PC-9 (cell line): ENCODE measurements at regions not wholly inside any gene's neighbourhood (a gene's known extent, or its start where the extent isn't known, plus 50 kb on each side); places are given as distances from the start of the nearest gene placed in this dataset.
"Not testable (repeated sequence)": the region's sequence is repeated elsewhere in the genome, so short reads cannot be mapped to it uniquely, and the experiment has no call there.

Experiments
- BruUV-seq: library from RNA; stranded (reverse); fragments of 400-500 nt; replicated peaks from 2 replicates; lab custom pipeline; 2021; lab: Mats Ljungman, UMichigan
- CTCF ChIA-PET: fragments of 300-600 bp; sonication (Branson Sonifier 250); formaldehyde crosslinking; loops from one replicate; lab custom pipeline; 2022; ENCODE audit warnings: antibody characterized with exemption; lab: Charles Lee
- POLR2A ChIA-PET: fragments of 300-600 bp; sonication (Branson Sonifier 250); formaldehyde crosslinking; loops from one replicate; lab custom pipeline; 2022; ENCODE audit warnings: antibody characterized with exemption; ENCODE audit not compliant: unreplicated experiment; lab: Charles Lee
- DNase-seq, 2 experiments: peaks; one replicate each; pipeline versions ENCODE4 v3.0.0 to v3.0.0-alpha.2; 2015 to 2022; ENCODE audit warnings: mixed read lengths in 1 of 2
- H2AFZ ChIP-seq: fragments of 200-600 bp; sonication (generic); 2 replicates; pipeline ENCODE4 v1.8.1; 2017; ENCODE audit warnings: antibody characterized with exemption
- H3F3A ChIP-seq: fragments of 200-600 bp; sonication (generic); 2 replicates; pipeline ENCODE4 v1.8.1; 2017; ENCODE audit warnings: antibody characterized with exemption, mild to moderate bottlenecking, low read depth; ENCODE audit not compliant: insufficient read depth
- H3K27ac ChIP-seq: fragments of 200-600 bp; sonication (generic); 2 replicates; pipeline ENCODE4 v1.6.1; 2016; ENCODE audit warnings: mixed run types
- H3K27me3 ChIP-seq: fragments of 200-600 bp; sonication (generic); 2 replicates; pipeline ENCODE4 v1.6.1; 2016; ENCODE audit warnings: low read depth, mixed run types; ENCODE audit not compliant: insufficient read depth
- H3K36me3 ChIP-seq: fragments of 200-600 bp; sonication (generic); 2 replicates; pipeline ENCODE4 v1.6.1; 2016; ENCODE audit warnings: low read depth, mixed run types
- H3K4me1 ChIP-seq: fragments of 200-600 bp; sonication (generic); replicated peaks from 2 replicates; pipeline ENCODE4 v1.6.1; 2016; ENCODE audit warnings: mixed run types; ENCODE audit not compliant: insufficient read depth
- H3K4me2 ChIP-seq: fragments of 200-600 bp; sonication (generic); 2 replicates; pipeline ENCODE4 v1.6.1; 2017; ENCODE audit warnings: mixed run types
- H3K4me3 ChIP-seq: fragments of 200-600 bp; sonication (generic); 2 replicates; pipeline ENCODE4 v1.6.1; 2016; ENCODE audit warnings: mixed run types
- H3K79me2 ChIP-seq: fragments of 200-600 bp; sonication (generic); 2 replicates; pipeline ENCODE4 v1.6.1; 2017; ENCODE audit warnings: low read depth, mixed run types
- H3K9me2 ChIP-seq: fragments of 200-600 bp; sonication (generic); 2 replicates; pipeline ENCODE4 v1.8.1; 2017; ENCODE audit warnings: mild to moderate bottlenecking; ENCODE audit not compliant: insufficient read depth
- H3K9me3 ChIP-seq: fragments of 200-600 bp; sonication (generic); 2 replicates; pipeline ENCODE4 v1.8.1; 2016; ENCODE audit warnings: low read depth; ENCODE audit not compliant: insufficient read depth
- H4K20me1 ChIP-seq: fragments of 200-600 bp; sonication (generic); 2 replicates; pipeline ENCODE4 v1.8.1; 2017; ENCODE audit not compliant: insufficient read depth
- CTCF ChIP-seq: fragments of 200-600 bp; sonication (generic); conservative IDR thresholded peaks from 2 replicates; pipeline ENCODE4 v1.6.1; 2017; ENCODE audit warnings: mixed run types, antibody characterized with exemption, mild to moderate bottlenecking, moderate library complexity
- EZH2 ChIP-seq: fragments of 200-600 bp; sonication (generic); IDR thresholded peaks from 2 replicates; pipeline ENCODE4 v1.8.0; 2017; ENCODE audit warnings: antibody characterized with exemption, low read depth
- intact Hi-C: fragments of 100-400 bp; cut with micrococcal nuclease; formaldehyde crosslinking; loops from one replicate; pipeline ENCODE4 v1.10.0; 2022; ENCODE audit not compliant: unreplicated experiment

- H3K79me2 ChIP-seq, H2AFZ ChIP-seq, intact Hi-C loops, H3K4me3 ChIP-seq, H3K4me1 ChIP-seq, BruUV-seq, H4K20me1 ChIP-seq, H3K4me2 ChIP-seq, POLR2A ChIA-PET, H3F3A ChIP-seq, H3K9me3 ChIP-seq, H3K27ac ChIP-seq, DNase-seq, H3K9me2 ChIP-seq, H3K36me3 ChIP-seq, CTCF ChIA-PET, H3K27me3 ChIP-seq: not testable (repeated sequence)
Observed at GRCh38 chr2:111610035-111610434, 274.0 kb downstream of the ANAPC1 start.

DNA sequence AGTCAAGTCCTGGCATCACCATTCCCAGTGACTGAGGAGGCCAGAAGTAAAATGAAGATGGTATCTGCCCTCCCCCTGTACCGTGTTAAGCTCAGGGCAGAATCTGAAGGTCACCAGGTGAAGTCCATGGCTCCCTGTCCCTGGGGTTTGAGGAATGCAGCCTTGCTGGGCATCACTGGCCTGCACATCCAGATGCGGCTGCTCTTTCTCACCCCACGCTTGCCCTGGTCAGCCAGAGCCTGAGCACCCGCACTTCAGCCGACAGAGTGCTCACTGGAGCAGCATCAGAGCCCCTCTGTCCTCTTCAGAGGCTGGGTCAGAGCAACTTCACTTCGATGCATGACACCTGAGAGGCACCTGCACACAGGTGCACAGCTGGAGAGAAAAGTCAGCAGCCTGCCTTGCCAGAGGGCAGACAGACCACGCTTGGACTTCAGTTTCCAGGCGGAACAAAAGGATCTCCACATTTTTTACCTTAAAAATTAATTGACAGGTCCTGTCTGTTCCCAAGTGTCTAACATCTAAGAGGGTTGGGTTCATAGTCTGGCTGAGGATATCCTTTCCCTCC is 267.3 kb downstream of the ANAPC1 start:
- peaks cover 36% of the 10 kb centered on the region for H3K4me1 ChIP-seq
- no peaks in the 10 kb centered on the region for H3K9me2 ChIP-seq
- TF ChIP-seq CTCF: no peak
- no peak for TF ChIP-seq EZH2
- intact Hi-C loops: loop anchor here (2.0 kb wide), 1 partner anchor 42 kb away; no protein-coding TSS in a partner anchor
- DNase-seq: no peak
- BruUV-seq: no TSS peak
- H3K4me2 ChIP-seq: peak overlapping the region; percentile 51
- H2AFZ ChIP-seq: no peak overlapping the region
- H3K4me3 ChIP-seq: no peak overlapping the region
- POLR2A ChIA-PET: no interaction called here
- H3K36me3 ChIP-seq: no peaks in the 10 kb centered on the region
- CTCF ChIA-PET: no interaction called here
- H3K79me2 ChIP-seq: no peaks in the 10 kb centered on the region
- peak overlapping the region; percentile 84 for H3K27ac ChIP-seq
- H3K27me3 ChIP-seq: no peaks in the 10 kb centered on the region
- no peaks in the 10 kb centered on the region for H3K9me3 ChIP-seq
- no peaks in the 10 kb centered on the region for H4K20me1 ChIP-seq
- peaks cover 17% of the 10 kb centered on the region for H3F3A ChIP-seq

- Histone ChIP-seq H3K9me3 (no peaks in the 10 kb centered on the region), H3K4me3 (no peak overlapping the region)
Observed at GRCh38 chr2:111617299-111618225, 266.4 kb downstream of the ANAPC1 start.

More at GRCh38 chr2:111617299-111618225, 266.4 kb downstream of the ANAPC1 start:
- TF ChIP-seq CTCF: peak; percentile 14; the same call in 1 of the 2 replicates
- no peak for TF ChIP-seq EZH2
- Histone ChIP-seq H3K27ac (peak overlapping the region; percentile 84), H3K4me1 (peaks cover 41% of the 10 kb centered on the region), H3K36me3 (no peaks in the 10 kb centered on the region), H2AFZ (no peak overlapping the region), H3K79me2 (no peaks in the 10 kb centered on the region), H3K9me2 (no peaks in the 10 kb centered on the region), H3F3A (peaks cover 17% of the 10 kb centered on the region), H4K20me1 (no peaks in the 10 kb centered on the region), H3K4me2 (peak overlapping the region; percentile 51), H3K27me3 (no peaks in the 10 kb centered on the region)
- intact Hi-C loops: loop anchor here (2.0 kb wide), 1 partner anchor 41 kb away; no protein-coding TSS in a partner anchor
- ChIA-PET CTCF (no interaction called here), POLR2A (interaction anchor here (2.2 kb wide), 1 partner anchor 42 kb away, joined by 35 read pairs; no protein-coding TSS in a partner anchor)
- DNase-seq: peak; percentile 63 to 96
- BruUV-seq: TSS peak; percentile 61
